Activated CD4-positive, alpha-beta T cell treated with anti-CD3 and anti-CD28 coated beads, Interleukin-2, amount 10 ng/mL, durations not matched to agents 7 days and 5 days (primary cell): ENCODE measurements at regions not wholly inside any gene's neighbourhood (a gene's known extent, or its start where the extent isn't known, plus 50 kb on each side); places are given as distances from the start of the nearest gene placed in this dataset.

Experiments
- CTCF ChIA-PET: fragments of 350-600 bp; sonication (Branson Sonifier 250); formaldehyde crosslinking; loops from one replicate; lab custom pipeline; 2021; ENCODE audit warnings: antibody characterized with exemption; lab: Charles Lee
- POLR2A ChIA-PET: fragments of 350-600 bp; sonication (Branson Sonifier 250); formaldehyde crosslinking; loops from one replicate; lab custom pipeline; 2021; ENCODE audit warnings: antibody characterized with exemption; lab: Charles Lee
- DNase-seq: peaks from one replicate; pipeline ENCODE4 v3.0.0-alpha.2; 2020
- H3K27ac Mint-ChIP-seq: one replicate; pipeline ENCODE4 v1.8.0; 2021; ENCODE audit warnings: mild to moderate bottlenecking, moderate library complexity, mixed read lengths
- H3K27me3 Mint-ChIP-seq: one replicate; pipeline ENCODE4 v1.8.0; 2021; ENCODE audit warnings: mixed read lengths
- H3K36me3 Mint-ChIP-seq: one replicate; pipeline ENCODE4 v1.8.0; 2021; ENCODE audit warnings: low read depth, mixed read lengths
- H3K4me1 Mint-ChIP-seq: one replicate; pipeline ENCODE4 v1.8.0; 2021; ENCODE audit warnings: mixed read lengths
- H3K4me3 Mint-ChIP-seq: one replicate; pipeline ENCODE4 v1.8.0; 2021; ENCODE audit warnings: mild to moderate bottlenecking, moderate library complexity, mixed read lengths
- H3K9me3 Mint-ChIP-seq: one replicate; pipeline ENCODE4 v1.8.0; 2021; ENCODE audit warnings: mixed read lengths

GRCh38 chr22:27237080-27237741 lies 564.3 kb downstream of the MN1 start:
- Mint-ChIP-seq H3K9me3 (no peaks in the 10 kb centered on the region), H3K27ac (no peak overlapping the region), H3K27me3 (peaks cover 2% of the 10 kb centered on the region), H3K4me1 (no peaks in the 10 kb centered on the region), H3K36me3 (no peaks in the 10 kb centered on the region), H3K4me3 (no peak overlapping the region)
- DNase-seq = no peak
- POLR2A ChIA-PET = no interaction called here
- CTCF ChIA-PET = interaction anchor here (0.6 kb wide), 1 partner anchor 722 kb away, joined by 3 read pairs; no protein-coding TSS in a partner anchor

- Mint-ChIP-seq H3K9me3 (no peaks in the 10 kb centered on the region), H3K36me3 (no peaks in the 10 kb centered on the region)
Measured at GRCh38 chr22:27238935-27239510, 562.5 kb downstream of the MN1 start.

GRCh38 chr22:27239520-27239919 lies 562.0 kb downstream of the MN1 start:
- CTCF ChIA-PET = no interaction called here
- Mint-ChIP-seq H3K4me3 (no peak overlapping the region), H3K27ac (no peak overlapping the region)

More at GRCh38 chr22:27238935-27239510, 562.5 kb downstream of the MN1 start:
- ChIA-PET CTCF (no interaction called here), POLR2A (no interaction called here)
- DNase-seq = no peak
- H3K27me3 Mint-ChIP-seq = peaks cover 2% of the 10 kb centered on the region
- no peak overlapping the region for H3K27ac Mint-ChIP-seq
- H3K4me1 Mint-ChIP-seq = no peaks in the 10 kb centered on the region
- no peak overlapping the region for H3K4me3 Mint-ChIP-seq

GRCh38 chr22:27240298-27241075 lies 561.1 kb downstream of the MN1 start:
- H3K4me1 Mint-ChIP-seq = no peaks in the 10 kb centered on the region
- POLR2A ChIA-PET = no interaction called here
- H3K9me3 Mint-ChIP-seq = no peaks in the 10 kb centered on the region
- no peaks in the 10 kb centered on the region for H3K27me3 Mint-ChIP-seq
- H3K27ac Mint-ChIP-seq = no peak overlapping the region
- H3K4me3 Mint-ChIP-seq = no peak overlapping the region
- no peaks in the 10 kb centered on the region for H3K36me3 Mint-ChIP-seq
- CTCF ChIA-PET = no interaction called here
- DNase-seq = no peak

More at GRCh38 chr22:27239520-27239919, 562.0 kb downstream of the MN1 start:
- POLR2A ChIA-PET = no interaction called here
- no peaks in the 10 kb centered on the region for H3K9me3 Mint-ChIP-seq
- no peaks in the 10 kb centered on the region for H3K36me3 Mint-ChIP-seq
- H3K27me3 Mint-ChIP-seq = peaks cover 2% of the 10 kb centered on the region
- DNase-seq = no peak
- H3K4me1 Mint-ChIP-seq = no peaks in the 10 kb centered on the region

- Mint-ChIP-seq H3K4me1 (no peaks in the 10 kb centered on the region), H3K9me3 (peaks cover 5% of the 10 kb centered on the region), H3K27ac (no peak overlapping the region), H3K4me3 (no peak overlapping the region), H3K36me3 (no peaks in the 10 kb centered on the region), H3K27me3 (no peaks in the 10 kb centered on the region)
- POLR2A ChIA-PET = no interaction called here
- DNase-seq = no peak
- CTCF ChIA-PET = no interaction called here
Measured at GRCh38 chr22:27241430-27242321, 559.9 kb downstream of the MN1 start.

GRCh38 chr22:27242474-27242873 lies 559.1 kb downstream of the MN1 start:
- Mint-ChIP-seq H3K36me3 (no peaks in the 10 kb centered on the region), H3K27me3 (no peaks in the 10 kb centered on the region), H3K27ac (no peak overlapping the region), H3K4me3 (no peak overlapping the region), H3K4me1 (peaks cover 4% of the 10 kb centered on the region), H3K9me3 (peaks cover 8% of the 10 kb centered on the region)
- DNase-seq = no peak
- ChIA-PET CTCF (no interaction called here), POLR2A (no interaction called here)

- CTCF ChIA-PET = no interaction called here
- no peak overlapping the region for H3K4me3 Mint-ChIP-seq
Measured at GRCh38 chr22:27242917-27243589, 558.5 kb downstream of the MN1 start.

GRCh38 chr22:27244328-27244727 lies 557.2 kb downstream of the MN1 start:
- Mint-ChIP-seq H3K4me1 (peaks cover 8% of the 10 kb centered on the region), H3K36me3 (no peaks in the 10 kb centered on the region), H3K4me3 (no peak overlapping the region), H3K9me3 (peaks cover 8% of the 10 kb centered on the region), H3K27ac (no peak overlapping the region), H3K27me3 (no peaks in the 10 kb centered on the region)
- ChIA-PET POLR2A (no interaction called here), CTCF (no interaction called here)
- no peak for DNase-seq

More at GRCh38 chr22:27242917-27243589, 558.5 kb downstream of the MN1 start:
- Mint-ChIP-seq H3K4me1 (peaks cover 8% of the 10 kb centered on the region), H3K27me3 (no peaks in the 10 kb centered on the region), H3K27ac (no peak overlapping the region), H3K9me3 (peaks cover 8% of the 10 kb centered on the region), H3K36me3 (no peaks in the 10 kb centered on the region)
- POLR2A ChIA-PET = no interaction called here
- DNase-seq = no peak

GRCh38 chr22:27245056-27245455 lies 556.5 kb downstream of the MN1 start:
- no peaks in the 10 kb centered on the region for H3K27me3 Mint-ChIP-seq
- ChIA-PET POLR2A (no interaction called here), CTCF (no interaction called here)
- DNase-seq = no peak
- peaks cover 8% of the 10 kb centered on the region for H3K4me1 Mint-ChIP-seq
- H3K4me3 Mint-ChIP-seq = no peak overlapping the region
- no peaks in the 10 kb centered on the region for H3K36me3 Mint-ChIP-seq
- peaks cover 8% of the 10 kb centered on the region for H3K9me3 Mint-ChIP-seq
- no peak overlapping the region for H3K27ac Mint-ChIP-seq

- H3K27me3 Mint-ChIP-seq = no peaks in the 10 kb centered on the region
- ChIA-PET POLR2A (no interaction called here), CTCF (no interaction called here)
- peaks cover 8% of the 10 kb centered on the region for H3K4me1 Mint-ChIP-seq
- no peak overlapping the region for H3K4me3 Mint-ChIP-seq
- no peak overlapping the region for H3K27ac Mint-ChIP-seq
- no peaks in the 10 kb centered on the region for H3K36me3 Mint-ChIP-seq
- no peak for DNase-seq
- H3K9me3 Mint-ChIP-seq = peaks cover 8% of the 10 kb centered on the region
Measured at GRCh38 chr22:27246558-27246957, 555.0 kb downstream of the MN1 start.

- Mint-ChIP-seq H3K27me3 (no peaks in the 10 kb centered on the region), H3K36me3 (no peaks in the 10 kb centered on the region), H3K9me3 (peaks cover 8% of the 10 kb centered on the region), H3K27ac (no peak overlapping the region), H3K4me3 (no peak overlapping the region), H3K4me1 (peaks cover 8% of the 10 kb centered on the region)
- CTCF ChIA-PET = no interaction called here
- POLR2A ChIA-PET = no interaction called here
- no peak for DNase-seq
Measured at GRCh38 chr22:27247701-27248434, 553.7 kb downstream of the MN1 start.

GRCh38 chr22:27250418-27250817 lies 551.1 kb downstream of the MN1 start:
- no peaks in the 10 kb centered on the region for H3K36me3 Mint-ChIP-seq
- no peak overlapping the region for H3K4me3 Mint-ChIP-seq
- peaks cover 12% of the 10 kb centered on the region for H3K9me3 Mint-ChIP-seq
- H3K4me1 Mint-ChIP-seq = peaks cover 8% of the 10 kb centered on the region
- no peak overlapping the region for H3K27ac Mint-ChIP-seq
- H3K27me3 Mint-ChIP-seq = no peaks in the 10 kb centered on the region
- ChIA-PET POLR2A (no interaction called here), CTCF (interaction anchor here (1.5 kb wide), 1 partner anchor 36 kb away, joined by 3 read pairs; no protein-coding TSS in a partner anchor)
- DNase-seq = no peak
